Hematopoietic multipotent progenitor cell treated with erythropoietin and hydrocortisone succinate and interleukin-3 and kit ligand, for 17 days (in vitro differentiated cells): ENCODE measurements at regions not wholly inside any gene's neighbourhood (a gene's known extent, or its start where the extent isn't known, plus 50 kb on each side); places are given as distances from the start of the nearest gene placed in this dataset.
"Not testable (repeated sequence)": the region's sequence is repeated elsewhere in the genome, so short reads cannot be mapped to it uniquely, and the experiment has no call there.

Experiments
- DNase-seq: peaks from one replicate; pipeline ENCODE4 v3.0.0-alpha.2; 2015; ENCODE audit warnings: low spot score

DNA sequence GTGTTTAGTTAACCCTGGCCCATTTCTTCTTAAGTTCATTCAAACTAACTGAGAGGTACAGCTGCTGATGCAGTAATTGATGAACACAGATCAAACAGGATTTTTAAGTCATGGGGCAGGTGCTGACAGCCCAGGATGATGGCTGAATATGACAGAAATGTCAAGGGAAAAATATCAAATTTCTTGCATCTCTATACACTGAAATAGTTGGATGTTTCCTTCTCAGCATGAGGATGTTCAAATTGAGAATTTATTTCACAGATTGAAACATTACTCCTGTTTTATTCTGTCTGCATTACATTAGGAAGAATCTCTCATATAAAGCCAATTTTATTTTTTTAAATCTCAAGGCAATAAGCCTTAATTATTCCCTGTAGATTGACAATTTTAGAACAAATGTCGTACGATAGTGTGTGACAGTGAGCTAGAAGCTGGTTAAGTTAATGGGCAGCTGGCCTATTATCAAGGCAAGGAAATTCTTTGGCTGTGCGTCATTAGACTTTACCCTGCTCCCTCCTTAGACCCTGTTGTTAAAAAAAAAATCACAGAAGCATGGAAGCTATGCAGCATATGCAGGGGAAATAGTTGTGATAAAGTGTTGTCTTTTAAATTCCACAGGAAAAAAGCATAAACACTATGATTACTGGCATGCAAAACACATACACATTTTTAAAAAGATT lies 183.8 kb upstream of the KCNMB2 start:
- no peak for DNase-seq

GRCh38 chr3:178353006-178353694 lies 183.1 kb upstream of the KCNMB2 start:
- no peak for DNase-seq

GRCh38 chr3:178359728-178360127 lies 176.5 kb upstream of the KCNMB2 start:
- DNase-seq: no peak

DNA sequence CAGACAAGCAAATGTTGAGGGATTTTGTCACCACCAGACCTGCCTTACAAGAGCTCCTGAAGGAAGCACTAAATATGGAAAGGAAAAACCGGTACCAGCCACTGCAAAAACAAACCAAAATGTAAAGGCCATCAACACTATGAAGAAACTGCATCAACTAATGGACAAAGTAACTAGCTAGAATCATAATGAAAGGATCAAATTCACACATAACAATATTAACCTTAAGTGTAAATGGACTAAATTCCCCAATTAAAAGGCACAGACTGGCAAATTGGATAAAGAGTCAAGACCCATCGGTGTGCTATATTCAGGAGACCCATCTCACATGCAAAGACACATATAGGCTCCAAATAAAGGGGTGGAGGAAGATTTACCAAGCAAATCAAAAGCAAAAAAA lies 173.2 kb upstream of the KCNMB2 start:
- DNase-seq: not testable (repeated sequence)

DNA sequence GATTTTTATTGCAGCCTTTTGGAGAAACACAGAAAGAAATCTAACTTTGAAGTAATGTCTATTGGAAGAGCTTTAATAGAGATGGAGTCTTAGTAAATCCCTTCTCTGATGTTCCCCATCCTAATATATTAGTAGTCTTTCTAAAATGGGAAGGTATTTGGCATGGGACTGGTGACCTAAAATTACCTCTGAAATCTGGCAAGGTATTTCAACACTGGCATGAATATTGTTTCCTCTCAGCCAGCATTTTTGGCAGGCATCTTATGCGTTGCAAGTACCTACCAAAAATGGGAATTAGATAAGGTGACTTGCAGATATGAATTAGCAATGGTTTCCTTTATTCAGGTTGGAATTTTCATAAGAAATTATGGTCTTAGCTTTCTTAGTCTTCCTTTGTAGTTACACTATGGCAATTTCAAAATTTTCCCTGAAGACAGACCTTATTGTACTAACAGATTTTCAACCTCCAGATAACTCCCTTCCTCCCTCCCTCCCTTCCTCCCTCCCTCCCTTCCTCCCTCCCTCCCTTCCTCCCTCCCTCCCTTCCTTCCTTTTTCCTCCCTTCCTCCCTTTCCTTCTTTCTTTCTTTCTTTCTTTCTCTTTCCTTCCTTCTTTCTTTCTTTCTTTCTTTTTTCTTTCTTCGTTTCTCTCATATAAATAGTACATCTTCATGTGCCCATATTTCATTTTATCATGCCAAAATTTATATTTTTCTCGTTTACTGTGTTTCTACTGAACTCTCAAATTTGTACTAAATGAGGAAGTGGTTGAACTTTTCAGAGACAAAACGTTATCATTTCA lies 168.2 kb upstream of the KCNMB2 start:
- DNase-seq: no peak

DNA sequence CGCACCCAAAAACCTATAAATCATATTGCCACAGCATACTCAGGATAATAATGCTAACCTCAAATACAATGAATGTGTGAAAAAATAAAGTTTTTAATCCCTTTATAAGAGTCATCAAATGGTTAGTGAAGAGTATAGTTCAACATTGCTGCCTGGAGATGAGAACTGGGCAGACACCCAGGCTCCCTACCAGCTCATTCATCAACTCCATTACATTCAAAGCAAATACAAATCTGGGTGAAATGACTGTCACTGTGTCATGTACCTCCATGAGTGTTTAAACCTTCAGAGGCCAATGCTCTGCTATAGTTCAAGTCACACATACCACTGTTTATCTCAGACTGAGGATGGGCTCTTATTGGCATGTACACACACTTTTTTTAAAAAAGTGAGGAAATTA lies 167.2 kb upstream of the KCNMB2 start:
- no peak for DNase-seq

GRCh38 chr3:178369811-178370210 lies 166.4 kb upstream of the KCNMB2 start:
- no peak for DNase-seq

DNA sequence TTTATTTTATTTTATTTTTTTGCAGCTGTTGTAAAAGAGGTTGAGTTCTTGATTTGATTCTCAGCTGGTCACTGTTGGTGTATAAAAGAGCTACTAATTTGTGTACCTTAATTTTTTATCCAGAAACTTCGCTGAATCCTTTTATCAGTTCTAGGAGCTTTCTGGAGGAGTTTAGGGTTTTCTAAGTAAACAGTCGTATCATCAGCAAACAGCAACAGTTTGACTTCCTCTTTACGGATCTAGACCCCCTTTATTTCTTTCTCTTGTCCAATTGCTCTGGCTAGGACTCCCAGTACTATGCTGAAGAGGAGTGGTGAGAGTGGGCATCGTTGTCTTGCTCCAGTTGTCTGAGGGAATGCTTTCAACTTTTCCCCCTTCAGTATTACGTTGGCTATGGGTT lies 165.8 kb upstream of the KCNMB2 start:
- DNase-seq: no peak

- DNase-seq: no peak
These were observed 154.7 kb upstream of the KCNMB2 start for GRCh38 chr3:178381555-178381954.

GRCh38 chr3:178381971-178382448 lies 154.2 kb upstream of the KCNMB2 start:
- DNase-seq: no peak

- no peak for DNase-seq
These were observed 153.7 kb upstream of the KCNMB2 start for GRCh38 chr3:178382449-178383061.

- DNase-seq: no peak
These were observed 151.7 kb upstream of the KCNMB2 start for GRCh38 chr3:178384321-178385230.

- no peak for DNase-seq
These were observed 150.8 kb upstream of the KCNMB2 start for GRCh38 chr3:178385280-178385952.

- no peak for DNase-seq
These were observed 149.8 kb upstream of the KCNMB2 start for GRCh38 chr3:178386401-178386800.

DNA sequence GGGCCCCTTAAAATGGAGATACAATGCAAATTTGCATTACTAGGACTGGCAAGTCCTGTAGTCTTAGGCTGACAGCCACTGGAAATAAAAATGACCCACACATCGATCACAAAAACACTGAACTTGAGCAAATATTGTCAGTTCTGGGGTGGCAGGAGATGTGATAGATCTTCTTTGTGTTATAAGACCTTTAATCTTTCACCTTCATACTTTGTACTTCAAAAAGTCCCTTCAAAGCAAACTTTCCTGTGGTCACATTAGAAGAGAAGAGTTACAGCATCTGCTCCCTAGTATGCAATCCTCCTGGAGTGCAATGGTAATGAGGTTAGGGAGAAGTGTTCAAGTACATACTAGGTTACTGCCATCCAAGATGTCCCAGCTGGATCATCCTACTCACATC lies 149.4 kb upstream of the KCNMB2 start:
- DNase-seq: no peak

DNA sequence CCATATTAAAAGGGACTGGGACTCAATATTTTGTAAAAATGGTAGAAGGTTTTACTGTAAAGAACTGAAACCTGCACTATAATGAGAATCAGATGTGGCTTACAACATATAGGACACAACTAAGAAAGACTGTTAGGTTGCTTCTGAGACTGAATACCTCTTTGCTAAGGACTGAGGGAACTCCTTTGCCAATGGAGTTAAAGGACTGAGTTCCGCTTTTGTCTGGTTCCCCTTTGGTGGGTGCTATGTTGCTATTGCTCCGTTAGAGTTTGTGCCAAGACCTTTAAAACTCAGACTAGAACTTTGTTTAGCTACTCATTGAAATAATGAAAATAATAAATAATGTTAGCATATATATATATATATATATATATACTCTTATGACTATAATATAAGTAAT lies 147.8 kb upstream of the KCNMB2 start:
- no peak for DNase-seq

- DNase-seq: no peak
These were observed 147.0 kb upstream of the KCNMB2 start for GRCh38 chr3:178389258-178389657.

DNA sequence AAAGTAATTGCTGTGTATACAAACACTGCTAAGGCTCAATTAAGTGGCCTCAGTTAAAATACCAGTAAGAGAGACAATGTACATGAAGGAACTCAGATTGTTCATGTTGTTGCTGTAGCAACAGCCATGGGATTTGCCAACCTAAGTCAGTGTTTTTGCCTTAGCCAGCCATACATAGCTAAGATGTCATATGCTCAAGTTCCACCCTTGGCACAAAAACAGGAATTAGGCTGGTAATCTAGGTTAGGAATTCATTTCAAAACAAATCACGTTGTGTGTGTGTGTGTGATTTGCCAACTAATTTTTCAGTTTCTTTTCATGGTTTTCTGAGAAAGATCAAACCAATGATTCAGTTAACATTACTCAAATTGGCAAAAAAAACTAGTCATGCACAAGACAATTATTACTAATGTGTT lies 143.7 kb upstream of the KCNMB2 start:
- no peak for DNase-seq

DNA sequence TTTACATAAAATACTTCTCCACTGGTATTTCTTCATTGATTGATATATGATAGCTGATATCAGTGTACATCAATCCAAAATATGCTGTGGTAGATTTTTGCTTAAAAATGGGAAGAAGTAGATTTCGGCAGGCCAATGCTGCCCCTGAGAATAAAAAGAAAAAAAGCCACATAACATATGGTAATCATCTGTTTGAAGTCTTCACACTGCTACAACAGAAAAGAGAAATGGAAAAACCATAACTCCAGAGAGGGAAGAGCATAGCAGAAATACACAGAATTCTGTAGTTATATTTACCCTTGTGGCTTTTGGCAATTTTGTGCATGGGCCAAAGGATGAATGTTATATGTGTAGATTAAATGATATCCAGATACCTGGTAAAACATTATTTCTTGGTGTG lies 143.1 kb upstream of the KCNMB2 start:
- no peak for DNase-seq

DNA sequence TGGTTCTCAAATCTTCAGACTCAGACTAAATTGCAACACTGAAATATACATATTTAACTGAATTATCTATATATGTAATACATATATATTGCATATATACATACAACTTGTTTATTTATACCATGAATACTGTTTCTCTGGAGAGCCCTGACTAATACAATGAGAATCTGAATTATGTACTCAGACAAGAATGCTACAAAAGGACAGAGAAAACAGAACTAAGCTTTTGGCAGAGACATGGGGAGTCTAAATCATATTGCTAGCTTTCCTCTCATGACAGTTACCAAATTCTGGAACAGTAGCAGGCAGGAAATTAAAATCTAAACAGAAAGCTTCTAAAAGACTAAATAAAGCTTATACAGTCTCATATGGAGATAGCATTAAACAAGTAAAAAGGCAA lies 142.4 kb upstream of the KCNMB2 start:
- DNase-seq: no peak

- DNase-seq: no peak
These were observed 139.9 kb upstream of the KCNMB2 start for GRCh38 chr3:178396318-178396717.
